Breast epithelium (tissue), 3 donors: ENCODE measurements at regions not wholly inside any gene's neighbourhood (a gene's known extent, or its start where the extent isn't known, plus 50 kb on each side); places are given as distances from the start of the nearest gene placed in this dataset.

Experiments used
- CTCF ChIP-seq, 3 donors: fragments of 450-650 bp; IDR thresholded peaks; one replicate each; pipeline ENCODE4 v1.5.1; 2016 to 2017; ENCODE audit warnings: antibody characterized with exemption in 3 of 3, mild to moderate bottlenecking in 3 of 3, moderate library complexity in 3 of 3
- POLR2A ChIP-seq: fragments of 450-650 bp; IDR thresholded peaks from one replicate; pipeline ENCODE4 v1.6.1; 2016; ENCODE audit warnings: antibody characterized with exemption, mild to moderate bottlenecking, moderate library complexity

- TF ChIP-seq CTCF (IDR thresholded peaks at IDR 0.05) (no peak), POLR2A (no peak)
These were observed 406.2 kb downstream of the MTX2 start for GRCh38 chr2:176675271-176675949.
